ENCODE measurements at regions not wholly inside any gene's neighbourhood (a gene's known extent, or its start where the extent isn't known, plus 50 kb on each side); places are given as distances from the start of the nearest gene placed in this dataset.

DNA sequence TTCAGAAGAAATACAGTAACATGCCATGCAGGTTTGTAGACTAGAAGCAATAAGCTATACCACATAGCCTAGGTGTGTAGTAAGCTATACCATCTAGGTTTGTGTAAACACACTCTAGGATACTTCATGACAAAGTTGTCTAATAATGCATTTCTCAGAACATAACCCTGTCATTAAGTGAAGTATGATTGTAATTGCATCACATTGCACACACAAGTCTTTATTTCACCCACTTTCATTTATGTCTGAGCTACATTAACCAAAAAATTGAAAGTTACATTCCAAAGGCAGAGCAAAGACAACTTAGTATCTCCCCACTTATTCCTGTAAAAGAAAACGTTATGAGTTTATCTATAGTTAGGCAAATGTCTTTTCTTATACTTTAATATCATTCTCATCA lies 64.5 kb upstream of the ATF3 start:
- TF ChIP-seq CTCF (IDR thresholded peaks at IDR 0.05; ENCODE audit: low read length): no peak
- no peak for TF ChIP-seq EZH2 (optimal IDR thresholded peaks at IDR 0.05; ENCODE audit: low read depth, low read length)
- TF ChIP-seq EZH2phosphoT487 (IDR thresholded peaks at IDR 0.05; ENCODE audit: low read length): no peak
